ENCODE measurements at regions not wholly inside any gene's neighbourhood (a gene's known extent, or its start where the extent isn't known, plus 50 kb on each side); places are given as distances from the start of the nearest gene placed in this dataset.

DNA sequence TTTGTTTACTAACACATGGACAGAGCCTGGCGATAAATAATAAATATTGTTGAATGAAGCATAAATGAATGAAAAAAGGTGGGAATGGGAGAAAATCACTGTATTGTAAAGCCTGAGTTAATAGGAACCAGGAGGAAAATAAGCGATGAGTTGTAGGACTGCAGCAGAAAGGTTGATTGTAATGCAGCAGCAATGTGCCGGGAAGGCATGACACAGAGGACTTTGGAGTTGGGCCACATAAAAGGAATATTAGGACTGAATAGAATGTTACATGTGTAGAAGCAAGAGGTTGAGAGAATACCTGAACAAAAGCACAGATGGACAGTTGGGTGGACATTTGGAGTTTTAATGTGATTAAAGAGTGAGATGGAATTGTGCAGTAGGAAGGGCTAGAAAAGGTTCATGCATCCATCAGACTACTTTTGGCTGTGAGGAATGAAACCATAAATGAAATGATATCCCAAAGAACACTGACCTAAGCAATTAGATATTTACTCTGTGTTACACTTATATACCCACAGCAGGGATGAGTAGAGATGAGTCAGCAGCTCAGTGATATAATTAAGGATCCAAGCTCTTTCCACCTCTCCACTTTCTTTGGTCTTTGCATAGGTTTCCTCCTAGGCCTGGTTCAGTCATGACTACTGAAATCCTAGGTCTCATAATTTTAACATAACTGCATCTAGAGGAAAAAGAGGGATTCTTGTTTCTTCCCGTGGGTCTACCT lies 55.4 kb downstream of the CCER1 start:
- no peak for DNase-seq

- DNase-seq, result no peak
Observed at GRCh38 chr12:90897986-90898385, 57.0 kb downstream of the CCER1 start.

DNA sequence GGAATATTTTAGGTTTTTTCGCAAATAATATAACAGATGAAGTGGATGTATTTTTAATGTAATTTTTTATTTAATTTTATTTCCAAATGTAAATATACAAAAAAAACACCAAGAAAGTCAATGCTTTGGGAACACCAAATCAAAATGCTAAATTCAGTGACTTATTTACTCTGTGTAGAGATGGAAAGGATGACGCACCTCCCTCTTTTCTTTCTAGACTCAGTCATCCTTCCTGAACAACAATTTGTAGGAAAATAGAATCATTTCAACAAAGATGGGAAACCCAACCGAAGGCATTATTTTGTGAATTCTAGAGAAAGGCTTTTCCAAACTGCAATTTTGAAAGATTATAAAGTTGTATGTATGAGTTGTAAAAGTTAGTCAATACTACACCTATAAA lies 57.7 kb downstream of the CCER1 start:
- DNase-seq, result no peak

DNA sequence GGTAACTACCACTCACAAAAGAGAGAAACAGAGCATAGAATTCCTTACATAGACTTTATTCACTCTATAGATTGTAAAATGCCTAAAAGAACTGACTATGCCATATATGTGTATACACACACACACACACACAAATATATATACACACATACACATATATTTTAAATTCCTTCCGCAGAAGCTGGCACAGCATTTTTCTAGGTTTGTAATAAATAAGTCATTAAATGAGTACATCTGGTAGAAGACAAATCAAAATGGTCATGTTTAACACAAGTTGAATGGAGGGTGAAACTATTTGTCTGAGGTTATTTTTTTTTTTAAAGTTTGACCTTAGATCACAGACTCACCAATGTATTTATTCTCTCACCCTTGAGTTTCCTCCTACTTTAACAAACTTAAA lies 58.2 kb downstream of the CCER1 start:
- no peak for DNase-seq

GRCh38 chr12:90896164-90896563 lies 58.8 kb downstream of the CCER1 start:
- no peak for DNase-seq

DNA sequence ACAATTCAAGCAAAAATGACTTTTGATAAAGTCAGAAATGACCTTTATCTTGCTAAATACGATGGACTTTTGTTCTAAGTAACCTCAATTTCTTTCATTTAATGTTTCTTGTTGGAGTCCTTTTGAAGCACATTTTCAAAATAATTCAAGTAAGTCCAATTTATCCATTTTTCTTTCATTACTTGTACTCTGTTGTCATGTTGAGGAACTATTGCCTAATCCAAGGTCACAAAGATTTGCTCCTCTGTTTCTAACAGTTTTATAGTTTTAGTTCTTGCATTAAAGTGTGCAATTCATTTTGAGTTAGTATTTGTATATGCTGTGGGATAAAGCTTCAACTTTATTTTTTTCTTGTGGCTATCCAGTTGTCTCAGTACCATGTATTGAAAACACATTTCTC lies 66.7 kb downstream of the CCER1 start:
- no peak for DNase-seq

DNA sequence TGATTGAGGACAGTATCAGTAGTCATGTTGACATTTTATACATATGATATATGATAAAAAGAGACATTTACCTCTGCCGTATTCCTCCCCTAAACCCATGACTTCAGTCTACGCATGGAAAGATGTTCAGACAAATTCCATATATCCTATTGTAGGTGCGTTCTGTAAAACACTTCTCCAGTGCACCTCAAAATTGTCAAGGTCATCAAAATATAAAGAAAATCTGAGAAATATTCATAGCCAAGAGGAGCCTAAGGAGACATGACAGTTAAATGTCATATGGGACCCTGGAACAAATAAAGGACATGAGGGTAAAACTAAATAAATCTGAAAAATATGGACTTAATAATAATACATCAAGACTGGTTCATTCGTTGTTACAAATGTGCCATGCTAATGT lies 71.5 kb downstream of the CCER1 start:
- no peak for DNase-seq

- no peak for DNase-seq
Observed at GRCh38 chr12:90871726-90872096, 83.3 kb downstream of the CCER1 start.

GRCh38 chr12:90870971-90871725 lies 83.8 kb downstream of the CCER1 start:
- no peak for DNase-seq

- DNase-seq, result no peak
Observed at GRCh38 chr12:90868626-90869025, 86.3 kb downstream of the CCER1 start.

GRCh38 chr12:90859591-90859990 lies 95.4 kb downstream of the CCER1 start:
- DNase-seq, result no peak

DNA sequence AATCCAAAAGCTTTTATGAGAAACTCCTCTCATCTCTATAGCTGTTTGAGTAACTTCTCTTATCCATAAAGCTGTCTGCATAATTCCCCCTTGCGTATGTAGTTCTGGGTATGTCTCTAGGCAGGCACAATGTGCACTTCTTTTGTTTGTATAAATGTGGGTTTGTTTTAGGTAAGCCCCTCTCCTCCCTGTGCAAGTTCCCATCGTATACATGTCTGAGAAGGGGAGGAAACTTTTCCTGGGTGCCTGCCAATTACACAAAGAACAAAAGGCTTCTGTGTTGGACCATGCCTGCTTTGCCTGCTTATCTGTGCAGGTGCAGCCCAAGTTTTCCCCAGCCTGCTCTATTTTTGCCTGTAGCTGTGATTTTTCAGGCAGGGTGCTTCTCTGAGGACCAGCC lies 96.7 kb downstream of the CCER1 start:
- DNase-seq, result no peak

GRCh38 chr12:90855534-90855933 lies 99.4 kb downstream of the CCER1 start:
- no peak for DNase-seq

DNA sequence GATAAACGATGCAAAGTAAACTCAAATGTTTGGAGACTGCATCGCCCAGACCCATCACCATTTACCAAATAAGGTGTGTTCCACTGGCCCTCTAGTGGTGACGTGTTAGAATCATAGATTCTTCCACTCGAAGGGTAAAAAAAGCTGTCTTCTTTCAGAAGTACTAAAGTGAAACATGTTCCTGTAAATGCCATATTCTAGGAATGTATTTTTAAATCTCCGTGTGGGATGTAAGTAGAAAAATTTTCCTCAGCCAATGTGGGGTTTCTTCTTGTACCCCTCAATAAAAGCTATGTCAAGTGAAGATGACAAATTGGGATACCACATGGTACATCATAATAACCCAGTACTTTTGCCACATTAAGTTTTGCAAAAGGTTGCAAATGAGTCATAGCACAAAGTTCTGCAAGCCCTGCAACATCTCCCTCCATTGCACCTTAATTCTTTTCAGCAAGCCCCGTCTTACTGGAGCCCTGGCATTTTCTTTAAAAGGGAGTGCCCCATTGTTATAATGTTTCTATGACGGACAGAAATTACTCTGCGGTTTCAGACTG lies 100.8 kb downstream of the CCER1 start:
- DNase-seq, result no peak

GRCh38 chr12:90851800-90852718 lies 102.9 kb downstream of the CCER1 start:
- DNase-seq, result no peak

DNA sequence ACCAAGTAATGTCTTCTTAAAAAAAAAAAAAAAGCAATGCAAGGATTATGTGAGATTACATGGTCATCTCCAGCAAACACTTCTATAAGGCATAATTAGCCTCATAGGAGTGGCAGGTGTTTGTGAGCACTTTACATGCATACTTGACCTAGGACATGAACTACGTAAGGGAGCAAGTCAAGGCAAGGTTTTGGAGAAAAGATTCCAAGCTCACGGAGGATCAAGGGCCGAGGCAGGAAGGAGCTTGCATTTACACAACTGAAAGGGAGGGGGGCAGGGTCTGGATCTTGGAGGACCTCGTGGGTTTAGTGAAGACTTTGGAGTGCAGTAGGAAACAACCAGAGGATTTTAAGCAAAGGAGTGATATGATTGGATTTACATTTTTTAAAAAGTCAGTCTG lies 112.5 kb downstream of the CCER1 start:
- no peak for DNase-seq

DNA sequence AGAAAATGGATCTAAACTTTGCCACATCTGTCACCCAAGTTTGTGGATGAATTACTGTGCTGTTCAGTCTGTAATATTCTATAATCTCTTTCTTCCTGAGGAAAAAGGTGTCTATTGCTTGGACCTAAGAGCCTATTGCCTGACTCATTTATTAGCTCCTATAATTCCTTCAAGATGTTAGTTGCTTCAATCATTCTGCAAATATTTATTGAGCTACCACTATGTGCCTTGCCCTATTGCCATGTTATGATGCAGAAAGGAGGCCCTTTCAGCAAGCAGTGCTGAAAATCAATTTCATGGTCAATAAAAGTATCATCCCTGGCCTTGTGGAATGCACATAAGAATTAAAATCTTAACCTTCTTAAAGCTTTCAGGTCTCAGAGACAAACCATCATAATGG lies 113.6 kb downstream of the CCER1 start:
- no peak for DNase-seq

DNA sequence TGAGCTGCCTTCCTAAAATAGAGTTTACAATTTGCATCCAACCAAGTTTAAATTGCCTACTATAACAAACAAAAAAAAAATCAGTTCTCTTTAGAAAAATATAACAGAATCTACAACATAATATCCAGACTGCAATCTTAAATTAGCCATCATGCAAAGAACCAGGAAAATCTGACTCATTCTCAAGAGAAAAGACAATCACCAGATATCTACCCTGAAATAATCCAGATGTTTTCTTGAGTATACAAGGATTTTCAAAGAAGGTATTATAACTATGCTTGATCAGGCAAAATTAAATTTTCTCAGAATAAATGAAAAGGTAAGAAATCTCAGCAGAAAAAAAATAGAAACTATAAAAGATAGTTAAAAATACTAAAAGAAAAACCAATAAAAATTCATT lies 115.6 kb downstream of the CCER1 start:
- DNase-seq, result no peak

- DNase-seq, result no peak
Observed at GRCh38 chr12:90836689-90837088, 118.3 kb downstream of the CCER1 start.

GRCh38 chr12:90833228-90833627 lies 121.7 kb downstream of the CCER1 start:
- no peak for DNase-seq

GRCh38 chr12:90832427-90832826 lies 122.5 kb downstream of the CCER1 start:
- DNase-seq, result no peak

- no peak for DNase-seq
Observed at GRCh38 chr12:90831712-90832111, 123.3 kb downstream of the CCER1 start.

DNA sequence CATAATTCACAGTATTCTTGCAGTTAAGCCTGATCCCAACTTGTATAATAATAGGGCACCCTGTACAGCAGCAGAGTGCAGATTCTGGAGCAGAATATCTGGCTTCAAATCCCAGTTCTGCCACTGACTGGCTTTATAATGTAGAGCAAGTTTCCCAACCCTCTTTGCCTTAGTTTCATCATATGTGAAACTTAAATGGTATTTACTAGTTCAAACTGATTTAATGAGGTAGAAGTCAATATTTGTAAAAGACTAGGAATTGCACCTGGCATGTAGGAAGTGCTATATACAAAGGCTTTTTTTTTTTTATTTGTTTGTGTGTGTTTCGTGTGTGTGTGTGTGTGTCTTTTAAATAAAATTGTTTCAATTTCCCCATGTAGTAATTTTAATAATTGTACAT lies 125.9 kb downstream of the CCER1 start:
- DNase-seq, result no peak

Data from activated CD8-positive, alpha-beta memory T cell treated with anti-CD3 and anti-CD28 coated beads for 24 hours (primary cell).